AG08396 (cell line): ENCODE measurements at regions not wholly inside any gene's neighbourhood (a gene's known extent, or its start where the extent isn't known, plus 50 kb on each side); places are given as distances from the start of the nearest gene placed in this dataset.

Experiments used
- DNase-seq: peaks from one replicate; pipeline ENCODE4 v3.0.0; 2012; ENCODE audit warnings: low spot score, mixed read lengths

- no peak for DNase-seq
Measured at GRCh38 chr13:63954683-63955082, 2539.0 kb upstream of the PCDH20 start.

GRCh38 chr13:63948045-63948444 is 2532.4 kb upstream of the PCDH20 start:
- DNase-seq = no peak

- no peak for DNase-seq
Measured at GRCh38 chr13:63944911-63945310, 2529.3 kb upstream of the PCDH20 start.

- no peak for DNase-seq
Measured at GRCh38 chr13:63942372-63942771, 2526.7 kb upstream of the PCDH20 start.

- no peak for DNase-seq
Measured at GRCh38 chr13:63938851-63939250, 2523.2 kb upstream of the PCDH20 start.

- DNase-seq = no peak
Measured at GRCh38 chr13:63910511-63910910, 2494.9 kb upstream of the PCDH20 start.

- no peak for DNase-seq
Measured at GRCh38 chr13:63909726-63910375, 2494.2 kb upstream of the PCDH20 start.

GRCh38 chr13:63902141-63902540 is 2486.5 kb upstream of the PCDH20 start:
- no peak for DNase-seq

- DNase-seq = no peak
Measured at GRCh38 chr13:63901630-63902029, 2486.0 kb upstream of the PCDH20 start.

GRCh38 chr13:63900406-63900805 is 2484.8 kb upstream of the PCDH20 start:
- no peak for DNase-seq

GRCh38 chr13:63896321-63896720 is 2480.7 kb upstream of the PCDH20 start:
- no peak for DNase-seq

- DNase-seq = no peak
Measured at GRCh38 chr13:63882052-63882451, 2466.4 kb upstream of the PCDH20 start.

GRCh38 chr13:63880705-63881104 is 2465.1 kb upstream of the PCDH20 start:
- DNase-seq = no peak

- DNase-seq = no peak
Measured at GRCh38 chr13:63873936-63874335, 2458.3 kb upstream of the PCDH20 start.

GRCh38 chr13:63864171-63864902 is 2448.7 kb upstream of the PCDH20 start:
- DNase-seq = no peak

GRCh38 chr13:63855457-63856118 is 2439.9 kb upstream of the PCDH20 start:
- DNase-seq = no peak

GRCh38 chr13:63853816-63854215 is 2438.2 kb upstream of the PCDH20 start:
- no peak for DNase-seq

GRCh38 chr13:63851526-63851925 is 2435.9 kb upstream of the PCDH20 start:
- DNase-seq = no peak

- no peak for DNase-seq
Measured at GRCh38 chr13:63843766-63844699, 2428.4 kb upstream of the PCDH20 start.

GRCh38 chr13:63842102-63842501 is 2426.5 kb upstream of the PCDH20 start:
- DNase-seq = no peak

- DNase-seq = no peak
Measured at GRCh38 chr13:63840551-63841421, 2425.1 kb upstream of the PCDH20 start.
